Upper lobe of left lung (tissue), 6 donors: ENCODE measurements at regions not wholly inside any gene's neighbourhood (a gene's known extent, or its start where the extent isn't known, plus 50 kb on each side); places are given as distances from the start of the nearest gene placed in this dataset.
"Not testable (repeated sequence)": the region's sequence is repeated elsewhere in the genome, so short reads cannot be mapped to it uniquely, and the experiment has no call there.

Experiments
- ATAC-seq, 2 donors: fragments of 200-7000 bp; cut with Tn5 transposase; one replicate each; pipeline ENCODE4 v1.9.1; 2022; ENCODE audit warnings: mild to moderate bottlenecking in 2 of 2, moderate library complexity in 2 of 2; ENCODE audit not compliant: low FRiP score in 2 of 2
- DNase-seq, 2 donors: peaks; one replicate each; pipeline ENCODE4 v3.0.0-alpha.2; 2019 to 2020
- H3K27ac ChIP-seq, 4 donors: fragments of 200-600 bp; sonication (generic); one replicate each; pipeline ENCODE4 v1.5.1; 2016 to 2019
- H3K27me3 ChIP-seq, 4 donors: fragments of 200-600 bp; sonication (generic); one replicate each; pipeline ENCODE4 v1.5.1; 2017 to 2019
- H3K36me3 ChIP-seq, 4 donors: fragments of 200-600 bp; sonication (generic); one replicate each; pipeline ENCODE4 v1.5.1; 2016 to 2019
- H3K4me1 ChIP-seq, 4 donors: fragments of 200-600 bp; sonication (generic); one replicate each; pipeline ENCODE4 v1.5.1; 2018 to 2019
- H3K4me3 ChIP-seq, 4 donors: fragments of 200-600 bp; sonication (generic); one replicate each; pipeline ENCODE4 v1.5.1; 2017 to 2019; ENCODE audit warnings: mild to moderate bottlenecking in 2 of 4, moderate library complexity in 1 of 4
- H3K9me3 ChIP-seq, 4 donors: fragments of 200-600 bp; sonication (generic); one replicate each; pipeline ENCODE4 v1.5.1; 2018 to 2019
- CTCF ChIP-seq, 6 experiments: fragments of 450-650 bp in 4 of 6; fragments of 200-600 bp in 2 of 6; sonication (generic) in 2 of 6; IDR thresholded peaks; one replicate each; pipeline ENCODE4 v1.5.1; 2016 to 2019; ENCODE audit warnings: antibody characterized with exemption in 6 of 6
- EP300 ChIP-seq, 4 donors: sonication (generic); formaldehyde crosslinking; IDR thresholded peaks; one replicate each; pipeline ENCODE4 v1.5.1; 2017; ENCODE audit warnings: antibody characterized with exemption in 4 of 4, control low read depth in 2 of 4
- POLR2A ChIP-seq, 4 donors: fragments of 450-650 bp; IDR thresholded peaks; one replicate each; pipeline ENCODE4 v1.5.1; 2016 to 2017; ENCODE audit warnings: antibody characterized with exemption in 4 of 4, mild to moderate bottlenecking in 2 of 4
- POLR2AphosphoS5 ChIP-seq, 2 donors: sonication (generic); formaldehyde crosslinking; IDR thresholded peaks; one replicate each; pipeline ENCODE4 v1.5.1; 2017; ENCODE audit warnings: antibody characterized with exemption in 2 of 2
- WGBS, 2 donors: methylation state at CpG; one replicate each; pipeline ENCODE4 v1.1.5; 2017 to 2018; 5-methylcytosine and 5-hydroxymethylcytosine counted together
- donor health status: DM: no; HTN: no; CAD: no; lungs with moderate emphysema.
- donor health status: DM: no; HTN: yes; CAD: no; lungs with severe emphysema.

- DNase-seq = peak in 1 of 2 donors; percentile 34
- H3K4me1 ChIP-seq = no peaks in the 10 kb centered on the region
- ATAC-seq = no peak
- 66 to 70% methylated on average over 6 of the region's 6 CpGs for WGBS, 2 donors
- no peak overlapping the region for H3K4me3 ChIP-seq
- H3K36me3 ChIP-seq = no peaks in the 10 kb centered on the region
- no peak overlapping the region for H3K27ac ChIP-seq
- no peaks in the 10 kb centered on the region for H3K27me3 ChIP-seq
- peaks cover 0 to 8% (median 0%) of the 10 kb centered on the region in 4 donors for H3K9me3 ChIP-seq
- TF ChIP-seq POLR2AphosphoS5 (IDR thresholded peaks at IDR 0.05) = no peak
- no peak for TF ChIP-seq POLR2A (IDR thresholded peaks at IDR 0.05)
- TF ChIP-seq EP300 (IDR thresholded peaks at IDR 0.05) = no peak
- TF ChIP-seq CTCF (IDR thresholded peaks at IDR 0.05) = no peak
These were observed 199.2 kb downstream of the MN1 start for GRCh38 chr22:27602390-27602789.

- DNase-seq (peak in 1 of 2 donors; percentile 22), ATAC-seq (no peak)
- no peaks in the 10 kb centered on the region for H3K36me3 ChIP-seq
- H3K9me3 ChIP-seq = peaks cover 0 to 8% (median 0%) of the 10 kb centered on the region in 4 donors
- 71 to 77% methylated on average over 11 of the region's 11 CpGs for WGBS, 2 donors
- H3K27ac ChIP-seq = no peak overlapping the region
- H3K27me3 ChIP-seq = no peaks in the 10 kb centered on the region
- H3K4me3 ChIP-seq = no peak overlapping the region
- no peaks in the 10 kb centered on the region for H3K4me1 ChIP-seq
- no peak for TF ChIP-seq POLR2AphosphoS5 (IDR thresholded peaks at IDR 0.05)
- no peak for TF ChIP-seq POLR2A (IDR thresholded peaks at IDR 0.05)
- TF ChIP-seq CTCF (IDR thresholded peaks at IDR 0.05) = no peak
- no peak for TF ChIP-seq EP300 (IDR thresholded peaks at IDR 0.05)
These were observed 198.3 kb downstream of the MN1 start for GRCh38 chr22:27603111-27603799.

GRCh38 chr22:27603800-27604144 is 197.8 kb downstream of the MN1 start:
- H3K36me3 ChIP-seq = no peaks in the 10 kb centered on the region
- H3K27me3 ChIP-seq = no peaks in the 10 kb centered on the region
- 26 to 40% methylated on average over 9 of the region's 9 CpGs for WGBS, 2 donors
- no peaks in the 10 kb centered on the region for H3K4me1 ChIP-seq
- TF ChIP-seq EP300 (IDR thresholded peaks at IDR 0.05) = no peak
- H3K9me3 ChIP-seq = peaks cover 0 to 8% (median 0%) of the 10 kb centered on the region in 4 donors
- ATAC-seq (no peak), DNase-seq (peak in 1 of 2 donors; percentile 58)
- no peak overlapping the region for H3K4me3 ChIP-seq
- H3K27ac ChIP-seq = no peak overlapping the region

GRCh38 chr22:27605390-27605789 is 196.2 kb downstream of the MN1 start:
- WGBS, 2 donors = 89 to 91% methylated on average over 4 of the region's 4 CpGs
- Histone ChIP-seq H3K27me3 (no peaks in the 10 kb centered on the region), H3K27ac (no peak overlapping the region), H3K9me3 (peaks cover 0 to 8% (median 0%) of the 10 kb centered on the region in 4 donors), H3K36me3 (no peaks in the 10 kb centered on the region), H3K4me3 (no peak overlapping the region), H3K4me1 (no peaks in the 10 kb centered on the region)
- ATAC-seq (no peak), DNase-seq (no peak)
- TF ChIP-seq POLR2A (IDR thresholded peaks at IDR 0.05) (no peak), POLR2AphosphoS5 (IDR thresholded peaks at IDR 0.05) (no peak), EP300 (IDR thresholded peaks at IDR 0.05) (no peak), CTCF (IDR thresholded peaks at IDR 0.05) (no peak)

- WGBS, 2 donors = 92 to 93% methylated on average over 6 to 7 of the region's 7 CpGs
These were observed 193.8 kb downstream of the MN1 start for GRCh38 chr22:27607750-27608149.

GRCh38 chr22:27609451-27609888 is 192.1 kb downstream of the MN1 start:
- peaks cover 4 to 7% (median 5%) of the 10 kb centered on the region in 4 donors for H3K4me1 ChIP-seq
- H3K27ac ChIP-seq = no peak overlapping the region
- TF ChIP-seq EP300 (IDR thresholded peaks at IDR 0.05) = no peak
- no peak for TF ChIP-seq POLR2AphosphoS5 (IDR thresholded peaks at IDR 0.05)
- TF ChIP-seq POLR2A (IDR thresholded peaks at IDR 0.05) = no peak
- TF ChIP-seq CTCF (IDR thresholded peaks at IDR 0.05) = no peak
- peaks cover 0 to 11% (median 4%) of the 10 kb centered on the region in 4 donors for H3K27me3 ChIP-seq
- H3K36me3 ChIP-seq = no peaks in the 10 kb centered on the region
- WGBS, 2 donors = 62 to 64% methylated on average over 10 to 18 of the region's 18 CpGs
- no peak for ATAC-seq
- no peak overlapping the region for H3K4me3 ChIP-seq
- peaks cover 0 to 6% (median 0%) of the 10 kb centered on the region in 4 donors for H3K9me3 ChIP-seq
- DNase-seq = peak in 1 of 2 donors; percentile 38

More at GRCh38 chr22:27607750-27608149, 193.8 kb downstream of the MN1 start:
- not testable (repeated sequence) for DNase-seq, H3K4me1 ChIP-seq, H3K27me3 ChIP-seq, H3K36me3 ChIP-seq, H3K4me3 ChIP-seq, H3K9me3 ChIP-seq, H3K27ac ChIP-seq
- peak in 1 of 2 donors; percentile 8 for ATAC-seq

- not testable (repeated sequence) for H3K4me3 ChIP-seq, H3K36me3 ChIP-seq, H3K9me3 ChIP-seq, H3K27ac ChIP-seq, ATAC-seq, DNase-seq
- Histone ChIP-seq H3K4me1 (peaks cover 4 to 10% (median 6%) of the 10 kb centered on the region in 4 donors), H3K27me3 (peaks cover 0 to 14% (median 6%) of the 10 kb centered on the region in 4 donors)
- 90 to 96% methylated on average over 4 of the region's 4 CpGs for WGBS, 2 donors
These were observed 191.4 kb downstream of the MN1 start for GRCh38 chr22:27610164-27610563.
